ENCODE measurements at regions not wholly inside any gene's neighbourhood (a gene's known extent, or its start where the extent isn't known, plus 50 kb on each side); places are given as distances from the start of the nearest gene placed in this dataset.
"Not testable (repeated sequence)": the region's sequence is repeated elsewhere in the genome, so short reads cannot be mapped to it uniquely, and the experiment has no call there.

DNA sequence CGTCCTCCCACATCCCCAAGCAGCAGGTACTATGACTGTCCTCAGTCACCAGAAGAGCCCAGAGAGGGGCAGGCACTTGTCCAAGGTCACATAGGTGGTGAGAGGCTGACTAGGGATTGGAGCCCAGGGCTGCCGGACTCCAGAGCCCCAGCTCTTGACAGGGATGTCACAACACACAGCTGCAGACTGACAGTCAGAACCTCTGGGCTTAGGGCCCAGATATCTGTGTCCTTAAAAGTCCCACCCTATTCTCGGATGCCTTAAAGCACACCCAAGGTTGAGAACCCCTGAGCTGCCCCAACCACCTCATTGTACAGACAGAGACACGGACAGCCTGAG lies 622.9 kb downstream of the MATN1 start:
- DNase-seq, result no peak

- DNase-seq, result no peak
Measured at GRCh38 chr1:30099587-30100523, 623.5 kb downstream of the MATN1 start.

DNA sequence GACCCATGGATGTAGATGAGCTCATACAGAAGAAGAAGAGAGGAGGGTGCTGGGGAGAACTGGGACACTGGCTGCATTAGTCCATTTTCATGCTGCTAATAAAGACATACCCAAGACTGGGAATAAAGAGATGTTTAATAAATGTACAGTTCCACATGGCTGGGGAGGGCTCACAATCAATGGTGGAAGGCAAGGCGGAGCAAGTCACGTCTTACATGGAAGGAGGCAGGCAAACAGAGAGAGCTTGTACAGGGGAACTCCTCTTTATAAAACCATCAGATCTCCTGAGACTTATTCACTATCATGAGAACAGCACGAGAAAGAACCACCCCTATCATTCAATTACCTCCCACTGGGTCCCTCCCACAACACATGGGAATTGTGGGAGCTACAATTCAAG lies 625.5 kb downstream of the MATN1 start:
- not testable (repeated sequence) for DNase-seq

- DNase-seq, result no peak
Measured at GRCh38 chr1:30095451-30096025, 627.8 kb downstream of the MATN1 start.

- DNase-seq, result no peak
Measured at GRCh38 chr1:30095051-30095450, 628.3 kb downstream of the MATN1 start.

DNA sequence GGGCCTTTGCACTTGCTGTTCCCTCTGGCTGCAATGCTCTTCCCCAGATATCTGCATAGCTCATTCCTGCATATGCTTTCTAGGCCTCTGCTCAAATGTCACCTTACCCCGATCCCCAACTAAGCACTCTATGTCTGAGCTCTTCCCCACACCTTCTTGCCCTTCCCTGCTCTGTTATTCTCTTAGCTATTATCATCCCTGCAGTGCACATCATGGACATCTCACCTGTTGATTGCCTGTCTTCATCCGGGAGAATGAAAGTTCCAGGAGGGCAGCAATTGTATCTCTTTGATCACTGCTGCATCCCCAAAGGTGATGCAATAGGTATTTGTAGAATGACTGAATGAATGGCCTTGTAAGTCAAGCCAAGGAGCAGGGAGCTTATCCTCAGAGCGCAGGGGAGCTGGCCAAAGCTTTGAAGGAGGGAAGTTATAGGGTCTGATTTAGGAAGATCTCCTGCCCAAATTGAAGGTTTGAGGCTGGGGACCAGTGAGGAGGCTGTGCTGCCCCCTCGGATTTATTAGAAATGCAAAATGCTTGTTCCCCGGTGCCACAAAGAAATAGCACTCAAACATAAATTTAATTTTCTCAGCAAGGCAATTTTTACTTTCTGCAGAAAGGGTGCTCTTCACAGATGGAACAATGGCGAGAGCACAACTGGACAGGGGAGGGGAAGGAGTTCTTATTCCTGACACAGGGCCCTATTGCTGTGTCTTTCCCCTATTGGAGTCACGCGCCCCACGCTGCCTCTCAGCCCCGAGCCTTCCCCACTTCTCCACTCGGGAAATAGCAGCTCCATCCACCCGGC lies 631.1 kb downstream of the MATN1 start:
- DNase-seq, result no peak

GRCh38 chr1:30090162-30090820 lies 633.1 kb downstream of the MATN1 start:
- DNase-seq, result no peak

DNA sequence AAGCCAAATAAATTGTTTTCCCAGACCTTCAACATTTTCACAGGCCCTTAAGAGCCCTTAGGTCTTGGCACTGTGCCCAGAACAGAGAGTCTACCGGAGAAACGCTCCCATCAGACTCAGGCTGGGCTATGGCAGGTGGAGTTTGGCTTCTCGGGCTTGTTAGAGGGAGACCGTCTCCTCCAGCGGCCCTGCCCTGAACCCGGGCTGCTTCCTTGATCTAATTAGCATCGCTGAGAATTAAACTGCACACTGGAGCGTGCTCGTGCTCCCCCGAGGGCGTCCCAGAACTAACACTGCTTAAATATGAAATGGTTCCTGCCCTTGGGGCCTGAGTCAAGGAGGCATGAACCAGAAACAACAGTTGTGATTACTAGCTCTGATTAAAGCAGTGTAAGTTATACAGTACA lies 634.4 kb downstream of the MATN1 start:
- no peak for DNase-seq

- no peak for DNase-seq
Measured at GRCh38 chr1:30088594-30088993, 634.8 kb downstream of the MATN1 start.

DNA sequence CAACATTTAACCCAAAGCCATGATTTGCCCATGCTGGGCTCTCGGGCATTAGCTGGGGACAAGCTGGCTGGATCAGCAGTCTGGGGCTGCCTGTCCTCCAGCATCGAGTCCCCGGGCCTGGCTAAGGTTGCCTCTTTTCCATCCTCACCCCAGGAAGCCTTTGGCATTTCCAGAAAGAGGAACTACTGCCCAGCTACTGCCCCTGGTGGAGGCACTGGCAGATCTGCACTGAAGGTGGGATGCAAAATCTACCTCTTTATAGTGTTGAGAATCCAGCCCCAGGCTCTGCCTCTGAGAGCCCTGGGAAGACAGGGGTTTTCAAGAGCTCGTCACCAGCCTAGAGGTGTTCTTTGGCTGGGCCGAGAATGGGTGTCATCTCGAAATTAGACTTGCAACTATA lies 635.9 kb downstream of the MATN1 start:
- DNase-seq, result no peak

- peak; percentile 73 for DNase-seq
Measured at GRCh38 chr1:30085811-30086770, 637.3 kb downstream of the MATN1 start.

GRCh38 chr1:30084909-30085571 lies 638.3 kb downstream of the MATN1 start:
- DNase-seq, result no peak

GRCh38 chr1:30083800-30084464 lies 639.5 kb downstream of the MATN1 start:
- peak; percentile 84 for DNase-seq

DNA sequence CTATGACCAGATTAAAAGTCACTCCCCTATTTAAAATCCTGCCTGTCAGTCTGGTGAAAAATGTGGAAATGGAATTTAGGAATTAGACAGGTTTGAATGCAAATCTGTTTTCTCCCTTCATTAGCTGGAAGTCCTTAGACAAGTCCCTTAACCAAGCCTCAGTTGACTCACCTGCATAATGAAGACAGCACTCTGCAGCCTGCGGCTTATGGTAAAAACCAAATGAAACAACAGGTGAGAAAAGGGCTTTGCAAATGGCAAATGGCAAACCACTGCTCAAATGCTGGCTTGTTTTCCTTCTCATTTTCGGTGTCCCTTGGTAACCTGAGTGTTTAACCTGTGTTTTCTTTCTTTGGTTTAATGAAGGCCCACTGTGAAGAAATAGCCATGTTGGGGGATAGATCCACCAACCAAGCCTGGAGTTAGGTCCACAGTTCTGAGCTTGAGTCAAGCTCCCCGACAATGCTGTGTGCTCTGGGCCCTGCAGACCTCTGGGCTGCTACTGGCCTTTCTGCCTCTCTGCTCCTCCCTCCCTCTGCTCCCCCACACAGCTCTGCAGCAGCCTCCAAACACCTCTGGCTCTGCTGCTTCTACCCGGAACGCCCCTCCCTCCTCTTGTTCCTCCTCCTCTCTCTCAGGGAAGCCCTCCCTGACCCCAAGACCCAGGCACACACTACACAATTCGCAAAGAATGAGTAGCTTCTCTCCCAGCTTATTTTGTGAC lies 641.8 kb downstream of the MATN1 start:
- DNase-seq, result no peak

DNA sequence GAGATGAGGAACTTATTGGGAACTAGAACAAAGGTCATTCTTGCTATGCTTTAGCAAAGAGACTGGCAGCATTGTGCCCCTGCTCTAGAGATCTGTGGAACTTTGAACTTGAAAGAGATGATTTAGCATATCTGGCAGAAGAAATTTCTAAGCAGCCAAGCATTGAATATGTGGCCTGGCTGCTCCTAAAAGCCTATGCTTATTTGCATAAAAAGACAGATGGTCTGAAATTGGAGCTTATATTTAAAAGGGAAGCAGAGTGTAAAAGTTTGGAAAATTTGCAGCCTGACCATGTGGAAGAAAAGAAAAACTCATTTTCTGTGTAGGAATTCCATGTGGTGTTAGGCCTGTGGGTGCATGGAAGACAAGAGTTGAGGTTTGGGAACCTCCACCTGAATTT lies 647.5 kb downstream of the MATN1 start:
- not testable (repeated sequence) for DNase-seq

GRCh38 chr1:30068787-30069472 lies 654.5 kb downstream of the MATN1 start:
- no peak for DNase-seq

DNA sequence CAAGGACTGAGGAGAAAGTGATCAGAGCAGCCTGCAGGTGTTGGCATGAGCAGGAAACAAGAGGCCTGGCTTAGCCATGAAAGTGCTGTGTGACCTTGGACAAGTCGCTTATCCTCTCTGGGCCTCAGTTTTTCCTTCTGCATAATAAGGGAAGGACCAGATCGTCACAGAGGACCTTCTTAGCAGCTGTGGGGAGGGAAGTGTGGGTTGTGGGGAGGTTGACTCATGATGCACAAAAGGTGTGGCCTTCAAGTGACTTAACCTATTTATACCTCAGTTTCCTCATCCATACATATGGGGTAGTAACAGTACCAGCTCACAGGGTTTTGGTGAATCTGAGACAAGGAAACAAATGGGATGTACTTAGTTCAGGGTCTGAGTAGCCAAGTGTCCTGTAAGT lies 658.8 kb downstream of the MATN1 start:
- DNase-seq, result no peak

- no peak for DNase-seq
Measured at GRCh38 chr1:30063621-30064280, 659.6 kb downstream of the MATN1 start.

Measured in fibroblast of skin of right quadriceps (primary cell).